Right lobe of liver (tissue), 4 donors: ENCODE measurements at regions not wholly inside any gene's neighbourhood (a gene's known extent, or its start where the extent isn't known, plus 50 kb on each side); places are given as distances from the start of the nearest gene placed in this dataset.

ENCODE experiments used
- CTCF ChIP-seq, 4 donors: fragments of 200-600 bp in 3 of 4; fragments of 450-650 bp in 1 of 4; IDR thresholded peaks; one replicate each; pipeline versions ENCODE4 v1.5.1 to v1.8.0; 2016 to 2022; ENCODE audit warnings: antibody characterized with exemption in 4 of 4, mild to moderate bottlenecking in 2 of 4
- POLR2A ChIP-seq: fragments of 450-650 bp; IDR thresholded peaks from one replicate; pipeline ENCODE4 v1.6.1; 2017; ENCODE audit warnings: antibody characterized with exemption, mild to moderate bottlenecking
- donor health status: DM: no; HTN: no; CAD: no.
- donor health status: DM: no; HTN: no; CAD: no.
- donor health status: DM: no; HTN: yes; CAD: no.

GRCh38 chr20:60232380-60232779 is 274.2 kb downstream of the CDH26 start:
- TF ChIP-seq CTCF (IDR thresholded peaks at IDR 0.05) (no peak), POLR2A (no peak)
